ENCODE measurements at regions not wholly inside any gene's neighbourhood (a gene's known extent, or its start where the extent isn't known, plus 50 kb on each side); places are given as distances from the start of the nearest gene placed in this dataset.

DNA sequence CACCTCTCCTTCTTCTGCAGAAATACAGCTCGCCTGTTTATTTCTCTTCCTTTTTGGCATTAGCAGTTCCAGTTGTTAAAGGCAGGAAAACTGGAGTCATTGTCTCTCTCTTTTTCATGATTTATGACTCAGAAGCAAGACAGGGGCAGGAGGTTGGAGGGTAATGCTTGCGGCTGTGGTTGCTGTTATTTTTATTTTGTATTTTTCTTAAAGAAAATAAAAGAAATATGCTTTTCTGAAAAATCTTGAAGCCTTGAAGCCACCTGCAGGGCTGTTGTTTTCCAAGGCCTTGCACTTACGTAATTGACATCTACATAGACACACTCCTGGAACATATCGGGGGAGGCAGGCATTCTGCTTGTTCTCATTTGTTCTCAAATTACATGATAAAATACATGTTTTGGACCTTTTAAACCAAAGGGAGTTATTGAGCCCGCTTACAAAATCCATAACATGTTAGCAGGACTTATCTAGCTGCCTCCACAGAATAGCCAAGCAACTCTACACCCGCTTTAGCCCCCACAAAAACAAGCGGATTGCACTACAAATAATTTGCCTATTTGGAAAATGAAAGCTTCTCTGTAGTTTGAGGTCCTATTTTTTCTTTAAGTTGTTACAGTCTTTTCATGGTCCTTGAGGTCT lies 1004.6 kb upstream of the NR2F2 start:
- TF ChIP-seq SIN3A (conservative IDR thresholded peaks at IDR 0.05 in 1 of 2, IDR thresholded peaks at IDR 0.05 in 1 of 2; ENCODE audit: low read depth in 1 of 2, low read length in 2 of 2) (no peak), TAF1 (IDR thresholded peaks at IDR 0.05; ENCODE audit: low read depth, low read length) (no peak), RAD21 (IDR thresholded peaks at IDR 0.05 in 1 of 2, conservative IDR thresholded peaks at IDR 0.05 in 1 of 2; ENCODE audit: low read depth in 2 of 2, low read length in 2 of 2) (no peak), CEBPB (IDR thresholded peaks at IDR 0.05; ENCODE audit: low read depth, low read length) (no peak)

Data from H1 (cell line).